Right renal cortex interstitium (tissue), 3 donors: ENCODE measurements at regions not wholly inside any gene's neighbourhood (a gene's known extent, or its start where the extent isn't known, plus 50 kb on each side); places are given as distances from the start of the nearest gene placed in this dataset.

Experiments used
- DNase-seq, 3 donors: peaks; one replicate each; pipeline ENCODE4 v3.0.0-alpha.2; 2013; ENCODE audit warnings: low read depth in 3 of 3, low spot score in 2 of 3

- no peak for DNase-seq
These were observed 643.2 kb upstream of the PIK3C3 start for GRCh38 chr18:41311571-41312547.

GRCh38 chr18:41297740-41298139 lies 657.3 kb upstream of the PIK3C3 start:
- DNase-seq = no peak

DNA sequence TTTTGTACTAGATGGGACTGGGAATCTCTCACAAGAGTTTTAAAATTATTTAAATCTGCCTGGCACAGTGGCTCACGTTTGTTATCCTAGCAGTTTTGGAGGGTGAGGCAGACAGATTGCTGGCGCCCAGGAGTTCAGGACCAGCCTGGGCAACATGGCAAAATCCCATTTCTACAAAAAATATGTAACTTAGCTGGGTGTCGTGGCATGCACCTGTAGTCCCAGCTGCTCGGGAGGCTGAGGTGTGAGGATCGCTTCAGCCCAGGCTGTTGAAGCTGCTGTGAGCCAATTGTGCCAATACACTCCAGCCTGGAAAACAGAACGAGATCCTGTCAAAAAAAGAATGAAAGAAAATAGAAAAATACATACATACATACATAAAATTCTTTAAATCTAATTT lies 685.7 kb upstream of the PIK3C3 start:
- DNase-seq = no peak

GRCh38 chr18:41268271-41268670 lies 686.8 kb upstream of the PIK3C3 start:
- DNase-seq = no peak

GRCh38 chr18:41266616-41267015 lies 688.4 kb upstream of the PIK3C3 start:
- DNase-seq = no peak

DNA sequence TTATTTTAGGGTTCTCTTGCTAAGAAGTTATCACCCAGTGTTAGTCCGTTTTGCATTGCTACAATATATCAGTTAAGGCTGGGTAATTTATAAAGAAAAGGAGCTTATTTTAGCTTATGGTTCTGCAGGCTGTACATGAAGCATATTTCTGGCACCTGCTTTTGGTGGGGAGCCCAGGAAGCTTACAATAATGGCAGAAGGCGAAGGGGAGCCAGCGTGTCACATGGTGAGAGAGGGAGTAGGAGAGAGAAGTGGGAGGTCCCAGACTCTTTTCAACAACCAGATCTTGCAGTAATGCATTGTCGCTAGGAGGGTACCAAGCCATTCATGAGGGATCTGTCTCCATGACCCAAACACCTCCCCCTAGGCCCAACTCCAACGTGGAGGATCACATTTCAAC lies 688.8 kb upstream of the PIK3C3 start:
- no peak for DNase-seq

DNA sequence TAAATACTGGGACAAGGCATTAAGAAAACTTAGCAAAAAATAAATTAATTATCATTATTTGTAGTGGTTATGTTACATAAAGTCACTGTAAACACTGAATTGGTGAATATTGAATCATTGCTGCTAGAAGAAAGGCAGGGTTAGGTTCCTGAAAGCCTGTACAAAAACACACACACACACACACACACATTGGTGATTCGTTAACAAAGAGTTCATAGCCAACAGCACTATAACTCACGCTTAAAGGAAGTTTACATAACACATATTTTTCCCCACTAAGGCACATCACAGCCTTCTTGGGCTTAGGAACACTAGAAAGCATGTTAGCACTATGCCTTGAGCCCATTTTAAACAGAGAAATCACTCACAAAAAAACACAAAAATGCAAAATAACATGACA lies 690.0 kb upstream of the PIK3C3 start:
- no peak for DNase-seq

- no peak for DNase-seq
These were observed 691.1 kb upstream of the PIK3C3 start for GRCh38 chr18:41263956-41264355.

- no peak for DNase-seq
These were observed 692.3 kb upstream of the PIK3C3 start for GRCh38 chr18:41262688-41263087.

- no peak for DNase-seq
These were observed 710.4 kb upstream of the PIK3C3 start for GRCh38 chr18:41244591-41245037.

GRCh38 chr18:41237317-41237716 lies 717.7 kb upstream of the PIK3C3 start:
- no peak for DNase-seq

DNA sequence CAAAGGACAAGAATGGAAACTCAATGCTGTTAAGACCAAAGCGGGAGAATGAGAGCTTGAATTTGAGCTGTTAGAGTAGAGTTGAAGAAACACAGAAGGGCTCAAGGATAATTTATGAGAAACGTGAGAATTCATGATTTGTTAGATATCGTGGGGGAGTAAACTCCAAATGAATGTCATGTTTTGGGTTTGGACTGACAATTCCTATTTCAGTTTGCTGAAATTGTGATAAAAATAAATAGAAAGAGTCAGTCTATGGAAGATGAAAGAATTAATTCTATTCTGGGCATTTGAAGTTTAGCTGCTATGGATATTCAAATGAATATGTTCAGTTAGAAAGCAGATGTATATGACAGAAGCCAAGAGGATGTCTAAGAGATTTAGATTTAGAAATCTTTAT lies 723.4 kb upstream of the PIK3C3 start:
- no peak for DNase-seq

DNA sequence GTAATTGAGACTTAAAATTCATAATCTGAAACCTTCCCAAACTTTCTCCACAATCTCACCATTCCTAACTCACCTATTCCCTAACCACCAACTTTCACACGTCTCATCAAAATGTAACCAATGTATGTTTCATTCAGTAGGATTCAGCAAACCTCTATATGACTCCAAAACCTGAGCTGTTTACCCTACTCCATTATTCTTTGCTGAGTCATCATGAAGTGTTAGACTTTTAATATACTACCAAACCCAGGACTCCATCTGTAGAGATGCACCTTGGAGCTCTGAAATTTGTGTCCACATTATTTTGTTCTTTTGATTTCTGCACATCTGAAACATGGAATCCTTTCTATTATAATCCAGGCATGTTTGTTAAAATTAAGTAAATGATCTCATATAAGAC lies 727.0 kb upstream of the PIK3C3 start:
- DNase-seq = no peak

DNA sequence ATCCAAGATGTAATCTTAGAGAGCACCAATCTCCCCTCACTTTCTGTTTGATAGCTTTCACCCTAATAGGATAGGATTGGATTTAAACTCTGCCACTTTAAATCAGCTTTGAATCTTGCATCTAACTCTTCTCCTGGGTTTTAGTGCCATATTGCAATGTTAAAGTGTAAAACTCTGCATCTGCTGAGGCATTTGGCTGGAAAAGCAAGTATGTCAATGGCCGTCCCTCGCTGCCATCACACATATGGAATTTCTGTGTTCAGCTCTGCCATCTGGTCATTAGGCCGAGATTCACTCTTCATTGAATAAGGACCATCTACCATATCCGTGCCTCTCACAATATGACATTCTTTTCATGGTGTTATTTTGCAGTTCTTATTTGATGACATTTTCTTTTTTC lies 728.1 kb upstream of the PIK3C3 start:
- no peak for DNase-seq

DNA sequence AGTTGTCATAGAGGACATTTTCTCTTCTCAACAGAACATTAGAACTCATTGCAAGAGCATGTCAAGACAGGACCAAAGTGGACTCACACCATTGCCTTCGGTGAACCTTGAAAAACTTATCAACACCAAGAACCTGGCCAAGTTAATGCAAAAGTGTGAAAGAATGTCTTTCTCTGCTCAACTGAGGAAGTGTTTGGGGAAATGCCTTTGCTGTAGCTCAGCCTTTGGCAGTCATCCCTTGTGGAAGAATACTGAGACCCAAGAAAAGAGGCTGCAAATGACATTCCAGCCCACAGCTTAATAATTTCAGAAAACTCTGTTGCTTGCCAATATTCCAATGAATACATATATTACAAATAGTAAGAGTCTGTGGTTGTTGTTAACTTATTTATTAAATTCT lies 728.8 kb upstream of the PIK3C3 start:
- DNase-seq = peak in 1 of 3 donors; percentile 0

GRCh38 chr18:41216341-41217003 lies 738.6 kb upstream of the PIK3C3 start:
- DNase-seq = no peak

- DNase-seq = no peak
These were observed 747.3 kb upstream of the PIK3C3 start for GRCh38 chr18:41207706-41208105.

DNA sequence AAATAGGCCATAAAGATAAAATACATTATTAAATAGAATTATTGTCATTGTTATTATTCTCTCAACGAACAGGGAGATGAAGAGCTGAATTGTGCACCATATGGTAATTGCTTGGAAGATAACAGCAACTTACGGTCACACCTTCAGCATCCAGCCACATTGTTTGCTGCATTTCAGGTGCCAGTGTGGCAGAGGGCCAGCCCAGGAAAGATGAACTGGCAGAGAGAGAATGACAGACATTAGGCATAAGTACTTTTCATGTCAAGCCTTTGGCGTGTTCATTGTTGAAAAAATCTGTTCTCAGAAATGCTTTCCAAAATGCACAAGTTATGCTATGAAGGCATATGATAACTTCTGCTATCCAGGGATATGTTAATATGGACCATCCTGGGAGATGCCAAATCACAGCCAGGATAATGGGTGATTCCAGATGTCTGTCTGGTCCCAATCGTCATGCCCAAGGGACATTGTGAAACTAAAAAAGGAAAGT lies 748.6 kb upstream of the PIK3C3 start:
- no peak for DNase-seq

DNA sequence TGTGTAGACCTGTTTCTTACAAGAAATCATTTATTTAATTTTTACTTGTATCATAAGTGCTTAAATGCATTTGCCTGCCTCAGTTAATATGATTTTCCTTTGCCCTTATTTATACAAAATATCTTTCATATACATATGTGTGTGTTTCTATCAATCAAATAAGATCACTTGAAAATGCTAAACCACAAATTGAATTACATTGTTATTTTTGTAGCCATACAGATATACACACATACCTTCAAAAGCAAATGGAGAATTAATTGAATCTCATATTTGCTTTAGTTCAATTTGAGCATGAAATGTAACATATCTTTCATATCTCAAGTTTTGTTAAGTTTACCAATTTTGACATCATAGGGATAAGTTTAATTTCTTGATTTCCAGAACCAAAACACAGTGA lies 755.8 kb upstream of the PIK3C3 start:
- no peak for DNase-seq

DNA sequence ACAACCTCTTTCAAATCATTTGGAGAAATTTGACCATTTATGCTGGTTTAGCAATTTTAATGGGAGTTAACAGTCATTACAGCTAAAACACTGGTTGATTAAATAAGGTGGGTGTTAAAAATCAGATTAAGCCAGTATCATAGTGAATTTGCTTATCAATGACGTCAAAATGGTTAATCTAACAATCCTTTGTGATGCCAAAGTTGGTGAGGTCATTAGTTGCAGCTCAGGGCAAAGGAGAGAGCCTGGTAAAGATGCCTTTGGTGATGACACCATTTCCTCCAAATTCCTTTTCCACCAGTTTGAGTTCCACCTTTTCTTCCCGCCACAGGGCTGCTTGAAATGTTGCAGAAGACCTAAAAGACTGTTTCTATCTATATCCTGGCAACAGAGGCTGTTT lies 757.1 kb upstream of the PIK3C3 start:
- no peak for DNase-seq

- DNase-seq = no peak
These were observed 784.7 kb upstream of the PIK3C3 start for GRCh38 chr18:41170346-41170745.

DNA sequence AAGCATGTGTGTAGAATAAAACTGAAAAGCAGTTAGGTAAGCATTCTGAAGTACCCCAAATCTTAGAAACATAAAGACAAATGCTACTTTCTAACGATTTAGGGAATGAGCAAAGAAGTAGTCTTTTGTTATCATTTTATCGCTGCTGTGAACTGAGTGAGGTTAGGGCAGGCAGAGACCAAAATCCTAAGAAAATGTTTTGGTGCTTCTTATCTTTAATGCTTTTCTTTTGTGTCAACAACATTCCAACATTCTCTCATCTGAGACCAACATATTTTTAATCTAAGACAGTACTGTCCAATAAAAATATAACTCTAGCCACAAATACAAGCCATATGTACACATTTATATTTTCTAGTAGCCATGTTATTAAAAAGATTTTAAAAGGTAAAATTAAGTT lies 789.4 kb upstream of the PIK3C3 start:
- DNase-seq = no peak
